ENCODE measurements at regions not wholly inside any gene's neighbourhood (a gene's known extent, or its start where the extent isn't known, plus 50 kb on each side); places are given as distances from the start of the nearest gene placed in this dataset.

GRCh38 chr4:104879854-104880253 lies 266.8 kb upstream of the TET2 start:
- H3K27ac ChIP-seq: no peak overlapping the region
- H3K36me3 ChIP-seq: no peaks in the 10 kb centered on the region
- intact Hi-C loops (cut with DNase I; ENCODE audit: low total_unique reads): no loop called here
- no peaks in the 10 kb centered on the region for H3K4me1 ChIP-seq
- no peak for DNase-seq
- 62 to 98% (median 92%) methylated on average over 2 of the region's 2 CpGs for WGBS, 5 donors
- no peak for TF ChIP-seq EP300 (IDR thresholded peaks at IDR 0.05)
- TF ChIP-seq POLR2A (IDR thresholded peaks at IDR 0.05): no peak
- no peak overlapping the region for H3K4me3 ChIP-seq
- no peaks in the 10 kb centered on the region for H3K27me3 ChIP-seq
- no peaks in the 10 kb centered on the region for H3K9me3 ChIP-seq

GRCh38 chr4:104881136-104881886 lies 265.4 kb upstream of the TET2 start:
- no peak for TF ChIP-seq POLR2A (IDR thresholded peaks at IDR 0.05)
- TF ChIP-seq CTCF (IDR thresholded peaks at IDR 0.05): no peak
- TF ChIP-seq POLR2AphosphoS5 (IDR thresholded peaks at IDR 0.05): no peak
- no peak for TF ChIP-seq EP300 (IDR thresholded peaks at IDR 0.05)
- Histone ChIP-seq H3K9me3 (no peaks in the 10 kb centered on the region), H3K27ac (no peak overlapping the region), H3K36me3 (no peaks in the 10 kb centered on the region), H3K4me3 (no peak overlapping the region), H3K4me1 (no peaks in the 10 kb centered on the region), H3K27me3 (no peaks in the 10 kb centered on the region)
- intact Hi-C loops (cut with DNase I; ENCODE audit: low total_unique reads): no loop called here
- no peak for DNase-seq
- WGBS, 5 donors: 67 to 89% (median 85%) methylated on average over 1 of the region's 1 CpG

GRCh38 chr4:104890598-104891275 lies 255.9 kb upstream of the TET2 start:
- intact Hi-C loops (cut with DNase I; ENCODE audit: low total_unique reads): no loop called here
- Histone ChIP-seq H3K27me3 (no peaks in the 10 kb centered on the region), H3K4me1 (no peaks in the 10 kb centered on the region), H3K4me3 (no peak overlapping the region), H3K9me3 (no peaks in the 10 kb centered on the region), H3K27ac (no peak overlapping the region), H3K36me3 (no peaks in the 10 kb centered on the region)
- TF ChIP-seq POLR2A (IDR thresholded peaks at IDR 0.05) (no peak), POLR2AphosphoS5 (IDR thresholded peaks at IDR 0.05) (no peak), CTCF (IDR thresholded peaks at IDR 0.05) (no peak), EP300 (IDR thresholded peaks at IDR 0.05) (no peak)
- no peak for DNase-seq
- 44 to 63% (median 56%) methylated on average over 2 of the region's 2 CpGs for WGBS, 5 donors

GRCh38 chr4:104896660-104897645 lies 249.7 kb upstream of the TET2 start:
- H3K4me1 ChIP-seq: no peaks in the 10 kb centered on the region
- peaks cover 0 to 6% (median 0%) of the 10 kb centered on the region in 4 donors for H3K9me3 ChIP-seq
- peak in 1 of 2 donors; percentile 8 for DNase-seq
- WGBS, 5 donors: 38 to 44% (median 43%) methylated on average over 2 of the region's 2 CpGs
- no peaks in the 10 kb centered on the region for H3K36me3 ChIP-seq
- H3K4me3 ChIP-seq: no peak overlapping the region
- H3K27me3 ChIP-seq: no peaks in the 10 kb centered on the region
- no peak overlapping the region for H3K27ac ChIP-seq
- intact Hi-C loops (cut with DNase I; ENCODE audit: low total_unique reads): no loop called here
- TF ChIP-seq EP300 (IDR thresholded peaks at IDR 0.05) (no peak), POLR2AphosphoS5 (IDR thresholded peaks at IDR 0.05) (no peak), POLR2A (IDR thresholded peaks at IDR 0.05) (no peak), CTCF (IDR thresholded peaks at IDR 0.05) (no peak)
